ENCODE measurements at regions not wholly inside any gene's neighbourhood (a gene's known extent, or its start where the extent isn't known, plus 50 kb on each side); places are given as distances from the start of the nearest gene placed in this dataset.

DNA sequence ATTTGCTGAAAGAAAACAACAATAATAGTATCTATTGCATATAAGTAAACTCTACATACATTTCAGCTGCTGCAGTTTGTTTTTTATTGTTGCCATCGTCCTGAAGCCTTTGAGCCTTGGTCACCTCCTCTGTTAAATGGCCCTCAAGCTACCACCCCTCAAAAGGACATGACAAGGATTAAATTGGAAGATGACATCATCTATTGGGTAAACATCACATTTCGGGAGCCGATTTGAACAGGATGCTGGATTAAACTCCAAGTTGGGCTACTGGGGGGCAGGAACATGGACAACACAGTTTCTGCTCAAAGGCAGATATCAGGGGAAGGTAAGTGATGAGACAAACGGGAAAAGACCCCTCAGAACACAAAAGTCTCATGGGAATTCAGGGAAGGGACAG, 92.3 kb upstream of the ATP2B2 start:
- no peak for DNase-seq
- Mint-ChIP-seq H3K27ac (no peak overlapping the region), H3K27me3 (peaks cover 23% of the 10 kb centered on the region), H3K4me1 (peaks cover 11% of the 10 kb centered on the region), H3K36me3 (ENCODE audit: low read depth) (no peaks in the 10 kb centered on the region), H3K4me3 (no peak overlapping the region), H3K9me3 (no peaks in the 10 kb centered on the region)
- ChIA-PET POLR2A (no interaction called here), CTCF (no interaction called here)

DNA sequence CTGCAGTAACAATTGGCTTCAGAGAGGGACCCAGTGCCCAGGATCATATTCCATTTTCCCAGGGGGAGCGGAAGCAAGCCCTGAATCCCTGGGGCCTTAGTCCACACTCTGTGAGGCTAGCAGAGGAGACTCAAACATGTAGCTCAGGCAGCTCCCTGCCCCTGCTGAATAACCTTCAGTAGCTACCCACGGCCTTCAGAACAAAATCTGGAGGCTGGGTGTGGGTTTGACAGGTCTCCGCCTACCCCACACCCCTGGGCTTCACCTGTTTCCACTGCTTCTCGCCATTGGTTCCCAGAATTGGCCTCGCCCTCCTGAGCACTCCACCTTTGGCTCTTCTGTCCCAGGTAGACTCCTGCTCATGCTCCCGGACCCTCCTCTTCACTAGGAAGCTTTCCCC, 93.6 kb upstream of the ATP2B2 start:
- peaks cover 24% of the 10 kb centered on the region for H3K4me1 Mint-ChIP-seq
- POLR2A ChIA-PET: no interaction called here
- CTCF ChIA-PET: interaction anchor here (0.6 kb wide), 1 partner anchor 52 kb away, joined by 5 read pairs; no protein-coding TSS in a partner anchor

GRCh38 chr3:10599444-10599843, 94.1 kb upstream of the ATP2B2 start:
- Mint-ChIP-seq H3K9me3 (no peaks in the 10 kb centered on the region), H3K4me3 (no peak overlapping the region), H3K27ac (no peak overlapping the region), H3K4me1 (peaks cover 28% of the 10 kb centered on the region), H3K27me3 (peaks cover 29% of the 10 kb centered on the region), H3K36me3 (ENCODE audit: low read depth) (no peaks in the 10 kb centered on the region)
- ChIA-PET CTCF (interaction anchor here (0.6 kb wide), 1 partner anchor 51 kb away, joined by 5 read pairs; no protein-coding TSS in a partner anchor), POLR2A (no interaction called here)
- no peak for DNase-seq

More for the DNA sequence above, 93.6 kb upstream of the ATP2B2 start:
- Mint-ChIP-seq H3K27me3 (peaks cover 25% of the 10 kb centered on the region), H3K9me3 (no peaks in the 10 kb centered on the region), H3K36me3 (ENCODE audit: low read depth) (no peaks in the 10 kb centered on the region), H3K27ac (no peak overlapping the region), H3K4me3 (no peak overlapping the region)
- DNase-seq: no peak

DNA sequence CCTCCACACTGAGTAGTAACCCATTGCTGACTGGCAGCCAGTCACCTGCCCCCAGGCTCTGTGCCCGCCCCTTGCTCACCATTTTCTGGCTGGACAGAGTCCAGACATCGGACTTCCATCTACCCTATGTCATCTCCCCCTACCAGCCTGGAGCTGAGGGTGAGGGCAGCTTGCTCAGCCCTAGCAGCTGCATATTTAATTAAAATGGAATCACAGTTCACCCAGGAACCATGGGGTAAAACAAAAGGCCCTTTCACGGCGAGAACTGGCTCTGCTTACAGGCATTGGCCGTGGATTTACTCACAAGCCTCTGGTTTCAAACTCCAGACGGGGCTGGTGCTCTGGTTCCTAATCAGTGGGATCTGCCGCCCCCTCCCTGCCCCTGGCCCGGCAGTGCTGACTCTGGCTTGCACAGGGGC, 94.9 kb upstream of the ATP2B2 start:
- Mint-ChIP-seq H3K4me1 (peaks cover 33% of the 10 kb centered on the region), H3K27ac (no peak overlapping the region), H3K27me3 (peaks cover 38% of the 10 kb centered on the region), H3K9me3 (no peaks in the 10 kb centered on the region), H3K4me3 (no peak overlapping the region), H3K36me3 (ENCODE audit: low read depth) (no peaks in the 10 kb centered on the region)
- CTCF ChIA-PET: no interaction called here
- no peak for DNase-seq
- POLR2A ChIA-PET: no interaction called here

- Mint-ChIP-seq H3K4me3 (no peak overlapping the region), H3K27me3 (peaks cover 38% of the 10 kb centered on the region)
- no peak for DNase-seq
These were observed 95.3 kb upstream of the ATP2B2 start for GRCh38 chr3:10600726-10601125.

DNA sequence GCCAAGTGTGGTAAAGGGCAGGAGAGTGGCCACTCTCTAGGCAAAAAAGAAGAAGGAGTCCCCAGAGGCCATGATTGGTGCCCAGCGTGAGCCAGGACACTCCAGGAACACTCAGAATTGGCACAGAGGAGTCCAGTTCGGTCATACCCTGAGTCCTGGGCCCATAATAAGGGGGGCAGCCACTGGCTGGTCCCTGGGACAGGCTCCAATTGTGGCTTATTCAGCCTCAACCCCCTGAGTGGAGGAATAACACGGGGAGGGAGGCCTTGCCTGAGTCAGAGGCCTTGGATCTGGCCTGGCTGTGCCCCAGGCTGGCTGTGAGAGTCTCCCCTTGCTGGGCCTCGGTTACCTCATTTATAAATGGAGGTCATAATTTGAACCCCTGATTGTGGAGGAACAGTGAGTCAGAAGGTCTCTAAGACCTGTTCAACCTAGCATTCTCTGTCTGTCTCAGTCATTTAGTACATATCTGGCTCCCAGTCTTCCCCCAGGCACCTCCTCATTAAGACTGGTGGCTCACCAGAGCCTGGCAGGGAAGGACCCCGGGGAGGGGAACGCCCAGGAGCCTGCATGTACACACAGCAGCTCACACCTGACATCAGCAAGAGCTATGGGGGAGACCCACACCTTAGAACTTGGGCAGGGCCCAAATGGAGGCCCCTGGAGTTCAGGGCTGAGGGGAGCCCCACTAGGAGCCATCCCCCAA, 95.9 kb upstream of the ATP2B2 start:
- Mint-ChIP-seq H3K4me1 (peaks cover 33% of the 10 kb centered on the region), H3K9me3 (no peaks in the 10 kb centered on the region), H3K27me3 (peaks cover 36% of the 10 kb centered on the region), H3K36me3 (ENCODE audit: low read depth) (no peaks in the 10 kb centered on the region), H3K27ac (no peak overlapping the region), H3K4me3 (no peak overlapping the region)
- ChIA-PET POLR2A (no interaction called here), CTCF (no interaction called here)
- no peak for DNase-seq

More at GRCh38 chr3:10600726-10601125, 95.3 kb upstream of the ATP2B2 start:
- ChIA-PET CTCF (no interaction called here), POLR2A (no interaction called here)
- peaks cover 33% of the 10 kb centered on the region for H3K4me1 Mint-ChIP-seq
- no peaks in the 10 kb centered on the region for H3K36me3 Mint-ChIP-seq (ENCODE audit: low read depth)
- H3K9me3 Mint-ChIP-seq: no peaks in the 10 kb centered on the region
- H3K27ac Mint-ChIP-seq: no peak overlapping the region

- H3K4me3 Mint-ChIP-seq: no peak overlapping the region
- H3K9me3 Mint-ChIP-seq: no peaks in the 10 kb centered on the region
- H3K36me3 Mint-ChIP-seq (ENCODE audit: low read depth): no peaks in the 10 kb centered on the region
- peaks cover 33% of the 10 kb centered on the region for H3K4me1 Mint-ChIP-seq
- ChIA-PET CTCF (no interaction called here), POLR2A (no interaction called here)
- DNase-seq: no peak
- H3K27me3 Mint-ChIP-seq: peaks cover 30% of the 10 kb centered on the region
- peak overlapping the region; percentile 89 for H3K27ac Mint-ChIP-seq
These were observed 96.5 kb upstream of the ATP2B2 start for GRCh38 chr3:10601857-10602230.

DNA sequence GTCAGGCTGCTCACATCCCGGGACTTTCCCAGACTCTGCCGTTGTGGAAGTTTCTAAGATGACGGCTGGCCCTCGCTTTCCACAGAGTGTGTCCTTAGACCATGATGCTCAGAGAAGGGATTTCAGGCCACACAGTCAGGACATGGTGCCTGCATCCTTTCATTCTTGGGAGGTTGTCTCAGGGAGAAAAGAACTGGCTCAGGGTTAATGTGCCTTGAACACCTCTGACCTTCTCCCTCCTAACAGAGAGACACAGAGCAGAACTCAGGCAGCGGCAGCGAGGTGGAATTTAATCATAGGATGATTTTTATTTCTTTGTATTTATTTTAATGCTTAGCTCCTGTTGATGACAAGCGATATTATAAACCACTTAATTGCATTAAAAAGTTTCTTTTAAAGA, 96.9 kb upstream of the ATP2B2 start:
- no peak for DNase-seq
- Mint-ChIP-seq H3K27ac (peak overlapping the region; percentile 89), H3K4me3 (no peak overlapping the region), H3K9me3 (no peaks in the 10 kb centered on the region), H3K27me3 (peaks cover 26% of the 10 kb centered on the region), H3K36me3 (ENCODE audit: low read depth) (no peaks in the 10 kb centered on the region), H3K4me1 (peaks cover 33% of the 10 kb centered on the region)
- ChIA-PET POLR2A (no interaction called here), CTCF (no interaction called here)

- ChIA-PET POLR2A (no interaction called here), CTCF (interaction anchor here (1.4 kb wide), 1 partner anchor 13 kb away, joined by 4 read pairs; no protein-coding TSS in a partner anchor)
- H3K4me3 Mint-ChIP-seq: peak overlapping the region; percentile 47
These were observed 97.7 kb upstream of the ATP2B2 start for GRCh38 chr3:10602769-10603768.

DNA sequence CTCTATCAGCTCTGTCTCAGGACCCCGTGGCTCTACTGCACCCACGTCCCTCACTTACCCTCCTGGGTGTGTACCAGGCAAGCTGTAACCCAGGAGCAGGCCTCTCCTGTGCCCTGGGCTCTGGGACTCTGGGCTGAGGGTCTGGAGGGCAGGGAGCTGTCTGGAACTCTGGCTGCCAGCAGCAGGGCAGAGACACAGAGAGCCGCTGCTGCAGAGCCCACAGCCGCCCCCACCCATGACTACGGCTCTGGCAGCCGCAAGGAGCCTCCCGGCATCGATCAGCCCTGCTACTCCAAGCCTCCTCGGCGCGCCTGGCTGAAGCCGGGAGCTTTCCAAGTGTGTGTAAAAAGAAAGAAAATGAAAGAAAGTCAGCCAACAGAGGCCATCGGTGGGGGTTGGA, 103.7 kb upstream of the ATP2B2 start:
- H3K36me3 Mint-ChIP-seq (ENCODE audit: low read depth): no peaks in the 10 kb centered on the region
- peaks cover 18% of the 10 kb centered on the region for H3K9me3 Mint-ChIP-seq
- H3K4me1 Mint-ChIP-seq: peaks cover 8% of the 10 kb centered on the region
- H3K27ac Mint-ChIP-seq: no peak overlapping the region
- DNase-seq: no peak
- POLR2A ChIA-PET: no interaction called here
- peaks cover 16% of the 10 kb centered on the region for H3K27me3 Mint-ChIP-seq
- H3K4me3 Mint-ChIP-seq: no peak overlapping the region
- CTCF ChIA-PET: no interaction called here

More at GRCh38 chr3:10602769-10603768, 97.7 kb upstream of the ATP2B2 start:
- Mint-ChIP-seq H3K27me3 (peaks cover 28% of the 10 kb centered on the region), H3K4me1 (peaks cover 33% of the 10 kb centered on the region), H3K36me3 (ENCODE audit: low read depth) (no peaks in the 10 kb centered on the region), H3K27ac (peak overlapping the region; percentile 89), H3K9me3 (no peaks in the 10 kb centered on the region)
- peak; percentile 83 for DNase-seq

DNA sequence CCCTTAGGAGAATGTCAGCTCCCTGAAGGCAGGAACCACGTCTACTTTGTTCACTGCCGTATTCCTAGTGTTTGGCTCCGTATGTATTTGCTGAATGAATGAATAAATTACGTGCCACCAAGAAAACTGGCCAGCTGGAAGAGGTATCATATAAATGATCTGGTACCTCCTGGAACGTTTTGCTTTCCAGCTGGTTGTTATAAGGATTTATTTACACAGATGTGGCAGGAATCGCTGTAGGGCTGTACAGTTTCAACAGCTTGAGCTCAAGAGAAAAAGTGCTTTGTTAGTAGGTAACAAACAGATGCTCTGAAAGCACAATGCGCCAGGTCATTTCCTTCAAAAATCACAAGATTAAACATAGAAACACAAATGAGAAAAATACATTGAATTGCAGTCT, 108.8 kb upstream of the ATP2B2 start:
- Mint-ChIP-seq H3K4me1 (no peaks in the 10 kb centered on the region), H3K36me3 (ENCODE audit: low read depth) (no peaks in the 10 kb centered on the region), H3K4me3 (no peak overlapping the region), H3K27me3 (peaks cover 12% of the 10 kb centered on the region), H3K27ac (no peak overlapping the region), H3K9me3 (peaks cover 23% of the 10 kb centered on the region)
- CTCF ChIA-PET: no interaction called here
- POLR2A ChIA-PET: no interaction called here
- DNase-seq: no peak

- DNase-seq: no peak
- H3K4me3 Mint-ChIP-seq: no peak overlapping the region
- H3K4me1 Mint-ChIP-seq: no peaks in the 10 kb centered on the region
- POLR2A ChIA-PET: no interaction called here
- H3K27ac Mint-ChIP-seq: no peak overlapping the region
- peaks cover 15% of the 10 kb centered on the region for H3K27me3 Mint-ChIP-seq
- CTCF ChIA-PET: interaction anchor here (1.1 kb wide), 1 partner anchor 49 kb away, joined by 3 read pairs; no protein-coding TSS in a partner anchor
- H3K9me3 Mint-ChIP-seq: peaks cover 23% of the 10 kb centered on the region
- no peaks in the 10 kb centered on the region for H3K36me3 Mint-ChIP-seq (ENCODE audit: low read depth)
These were observed 110.3 kb upstream of the ATP2B2 start for GRCh38 chr3:10615715-10616114.

GRCh38 chr3:10616321-10616720, 110.9 kb upstream of the ATP2B2 start:
- no peaks in the 10 kb centered on the region for H3K36me3 Mint-ChIP-seq (ENCODE audit: low read depth)
- CTCF ChIA-PET: interaction anchor here (1.1 kb wide), 1 partner anchor 49 kb away, joined by 3 read pairs; no protein-coding TSS in a partner anchor
- no peaks in the 10 kb centered on the region for H3K4me1 Mint-ChIP-seq
- peaks cover 23% of the 10 kb centered on the region for H3K9me3 Mint-ChIP-seq
- no peak for DNase-seq
- no peak overlapping the region for H3K27ac Mint-ChIP-seq
- H3K4me3 Mint-ChIP-seq: no peak overlapping the region
- POLR2A ChIA-PET: no interaction called here
- peaks cover 15% of the 10 kb centered on the region for H3K27me3 Mint-ChIP-seq

Data from activated CD4-positive, alpha-beta T cell treated with anti-CD3 and anti-CD28 coated beads, Interleukin-2, amount 10 ng/mL, durations not matched to agents 7 days and 5 days (primary cell).